ENCODE measurements at regions not wholly inside any gene's neighbourhood (a gene's known extent, or its start where the extent isn't known, plus 50 kb on each side); places are given as distances from the start of the nearest gene placed in this dataset.

DNA sequence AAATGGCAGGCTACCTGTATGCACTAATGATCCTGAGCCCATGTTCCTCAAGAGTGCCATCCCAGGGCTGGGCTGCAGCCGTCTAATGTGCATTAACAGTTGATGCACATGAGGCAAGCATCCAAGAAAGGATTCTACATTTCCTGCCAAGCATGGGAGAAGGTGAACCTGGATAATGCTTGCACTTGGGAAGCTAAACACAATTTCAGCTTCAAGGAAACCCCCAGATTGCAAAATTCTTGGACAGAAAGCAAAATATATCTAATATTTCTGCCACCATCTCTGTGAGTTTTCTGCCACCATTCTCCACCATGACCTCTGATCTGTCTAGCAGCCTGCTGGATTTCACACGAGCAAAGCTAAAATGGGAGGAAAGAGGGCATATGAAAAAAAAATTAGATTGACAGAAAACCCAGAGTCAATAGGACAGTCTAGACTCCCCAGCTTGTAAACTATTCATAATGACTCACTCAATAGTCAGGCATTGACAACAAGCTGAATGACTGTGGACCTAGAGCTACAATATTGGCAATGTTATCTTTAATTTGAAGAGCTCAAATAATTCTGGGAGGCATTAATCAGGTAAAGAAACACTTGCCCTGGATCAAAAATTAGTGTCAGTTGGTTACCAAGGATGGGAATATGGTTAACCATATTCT lies 91.9 kb upstream of the BCL2L14 start:
- FAIRE-seq: no peak
- TF ChIP-seq CTCF (IDR thresholded peaks at IDR 0.05; ENCODE audit: insufficient read depth, missing control alignments): no peak
- DNase-seq (ENCODE audit: insufficient read length, low spot score): no peak

DNA sequence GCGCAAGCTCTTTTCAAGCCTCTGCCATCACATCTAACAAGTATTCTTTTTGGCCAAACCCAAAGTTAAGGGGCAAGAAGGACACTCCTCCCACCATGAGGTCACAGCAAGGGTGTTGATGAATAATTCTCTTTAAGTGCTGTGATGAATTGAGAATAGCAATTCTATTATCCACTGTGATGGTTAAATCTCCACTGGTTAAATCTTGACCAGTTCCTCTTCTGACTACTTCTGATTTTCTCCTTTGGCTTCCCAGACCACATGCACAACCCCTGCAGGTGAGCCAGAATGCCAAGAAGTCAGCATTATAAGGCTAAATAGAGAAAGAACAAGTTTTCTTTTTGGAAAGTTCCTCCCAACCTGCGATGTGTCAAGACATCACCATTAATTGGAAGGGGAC lies 90.6 kb upstream of the BCL2L14 start:
- DNase-seq (ENCODE audit: insufficient read length, low spot score) (no peak), FAIRE-seq (no peak)
- TF ChIP-seq CTCF (IDR thresholded peaks at IDR 0.05; ENCODE audit: insufficient read depth, missing control alignments): no peak

DNA sequence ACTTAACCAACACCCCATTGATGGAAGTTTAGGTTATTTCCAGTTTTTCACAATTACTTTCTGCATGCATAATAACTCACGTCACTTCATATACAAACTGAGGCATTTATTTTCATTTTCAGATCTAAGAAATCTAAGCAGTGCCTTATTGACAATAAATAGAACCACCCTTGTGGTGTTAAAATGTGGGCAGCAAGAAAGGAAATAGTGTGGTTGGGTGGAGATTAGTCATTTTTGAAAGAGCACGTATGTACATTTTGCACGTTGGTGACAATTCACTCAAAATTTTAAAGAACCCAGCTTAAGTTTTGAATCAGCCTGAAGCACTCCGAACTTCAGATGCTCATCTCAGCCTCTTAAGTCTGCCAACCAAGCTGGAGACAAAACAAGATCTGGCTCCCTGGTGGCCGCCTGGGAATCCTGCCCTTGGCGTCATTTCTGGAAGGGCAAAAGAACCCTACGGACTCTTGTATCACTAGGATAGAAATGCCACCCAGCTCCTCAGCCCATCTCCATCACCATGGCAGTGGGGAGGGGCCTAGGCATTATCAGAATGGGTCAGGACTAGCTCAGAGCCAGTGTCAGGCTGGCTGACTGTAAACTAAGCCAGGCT lies 89.5 kb upstream of the BCL2L14 start:
- FAIRE-seq: no peak
- TF ChIP-seq CTCF (IDR thresholded peaks at IDR 0.05; ENCODE audit: insufficient read depth, missing control alignments): no peak
- no peak for DNase-seq (ENCODE audit: insufficient read length, low spot score)

- no peak for DNase-seq (ENCODE audit: insufficient read length, low spot score)
- no peak for TF ChIP-seq CTCF (IDR thresholded peaks at IDR 0.05; ENCODE audit: insufficient read depth, missing control alignments)
- no peak for FAIRE-seq
Measured at GRCh38 chr12:11984417-11984816, 86.3 kb upstream of the BCL2L14 start.

DNA sequence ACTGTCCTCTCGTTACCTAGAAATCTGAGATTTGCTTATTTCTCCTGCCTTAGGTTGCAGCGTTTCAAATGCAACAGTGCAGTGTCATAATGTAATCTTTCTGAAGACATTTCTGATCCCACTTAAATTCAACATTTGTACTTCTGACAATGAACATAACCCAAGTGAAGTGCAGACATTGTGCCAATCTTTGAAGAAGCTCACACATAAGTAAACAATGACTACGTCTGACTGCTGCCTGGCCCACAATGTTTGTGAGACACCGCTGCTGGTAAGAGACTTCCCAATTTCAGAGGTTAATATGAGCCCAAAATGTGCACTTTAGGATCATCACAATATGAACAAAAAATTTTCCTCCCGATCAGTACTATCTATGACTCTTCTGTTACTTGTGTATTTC lies 84.6 kb upstream of the BCL2L14 start:
- no peak for TF ChIP-seq CTCF (IDR thresholded peaks at IDR 0.05; ENCODE audit: insufficient read depth, missing control alignments)
- FAIRE-seq (no peak), DNase-seq (ENCODE audit: insufficient read length, low spot score) (no peak)

GRCh38 chr12:11987901-11988300 lies 82.8 kb upstream of the BCL2L14 start:
- no peak for TF ChIP-seq CTCF (IDR thresholded peaks at IDR 0.05; ENCODE audit: insufficient read depth, missing control alignments)
- DNase-seq (ENCODE audit: insufficient read length, low spot score) (no peak), FAIRE-seq (no peak)

DNA sequence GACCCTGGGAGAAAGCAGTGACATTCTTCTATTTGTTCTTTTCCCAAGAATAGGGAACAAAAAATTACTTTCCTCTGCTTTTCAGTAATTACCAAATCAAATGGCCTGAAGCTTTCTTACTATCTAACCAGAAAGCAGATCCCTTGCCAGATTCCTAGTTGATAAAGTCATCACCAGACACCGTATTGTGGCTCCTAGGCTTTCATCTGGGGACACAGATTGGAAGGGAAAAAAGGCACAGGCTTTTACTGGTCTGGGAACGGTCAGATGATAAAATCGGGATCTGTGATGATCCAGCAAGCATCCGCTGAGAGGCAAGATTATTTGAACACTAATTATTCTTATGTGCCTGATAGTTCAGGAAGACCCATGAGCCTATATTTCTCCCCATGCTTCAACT lies 79.1 kb upstream of the BCL2L14 start:
- TF ChIP-seq CTCF (IDR thresholded peaks at IDR 0.05; ENCODE audit: insufficient read depth, missing control alignments): no peak
- FAIRE-seq (no peak), DNase-seq (ENCODE audit: insufficient read length, low spot score) (no peak)
